Nephron progenitor cell (in vitro differentiated cells): ENCODE measurements at regions not wholly inside any gene's neighbourhood (a gene's known extent, or its start where the extent isn't known, plus 50 kb on each side); places are given as distances from the start of the nearest gene placed in this dataset.
A peak's percentile ranks its signal among the peaks of the same experiment; 100 is the strongest.

Source experiments
- DNase-seq: peaks from one replicate; pipeline ENCODE4 v3.0.0; 2021
- H3K27ac Mint-ChIP-seq: 2 replicates; pipeline ENCODE4 v1.8.0; 2021; ENCODE audit warnings: mild to moderate bottlenecking, moderate library complexity, mixed read lengths
- H3K27me3 Mint-ChIP-seq: 2 replicates; pipeline ENCODE4 v1.8.0; 2021; ENCODE audit warnings: mild to moderate bottlenecking, low read depth, mixed read lengths; ENCODE audit not compliant: poor library complexity
- H3K36me3 Mint-ChIP-seq: 2 replicates; pipeline ENCODE4 v1.8.0; 2021; ENCODE audit warnings: low read depth, mixed read lengths
- H3K4me1 Mint-ChIP-seq: 2 replicates; pipeline ENCODE4 v1.8.0; 2021; ENCODE audit warnings: mixed read lengths
- H3K4me3 Mint-ChIP-seq: 2 replicates; pipeline ENCODE4 v1.8.0; 2021; ENCODE audit warnings: mild to moderate bottlenecking, moderate library complexity, mixed read lengths
- H3K9me3 Mint-ChIP-seq: 2 replicates; pipeline ENCODE4 v1.8.0; 2021; ENCODE audit warnings: mild to moderate bottlenecking, moderate library complexity, mixed read lengths
- TF ChIP-seq, protein P1 (sequence below): fragments of 200-600 bp; sonication (generic); IDR thresholded peaks from 2 replicates; pipeline ENCODE4 v1.5.0; 2021; ENCODE audit warnings: antibody characterized with exemption

GRCh38 chr12:130263996-130264395, 73.7 kb upstream of the PIWIL1 start:
- DNase-seq = no peak
- no peak overlapping the region for H3K4me3 Mint-ChIP-seq
- H3K27ac Mint-ChIP-seq = no peak overlapping the region
- H3K4me1 Mint-ChIP-seq = no peaks in the 10 kb centered on the region
- TF ChIP-seq, protein P1, sequence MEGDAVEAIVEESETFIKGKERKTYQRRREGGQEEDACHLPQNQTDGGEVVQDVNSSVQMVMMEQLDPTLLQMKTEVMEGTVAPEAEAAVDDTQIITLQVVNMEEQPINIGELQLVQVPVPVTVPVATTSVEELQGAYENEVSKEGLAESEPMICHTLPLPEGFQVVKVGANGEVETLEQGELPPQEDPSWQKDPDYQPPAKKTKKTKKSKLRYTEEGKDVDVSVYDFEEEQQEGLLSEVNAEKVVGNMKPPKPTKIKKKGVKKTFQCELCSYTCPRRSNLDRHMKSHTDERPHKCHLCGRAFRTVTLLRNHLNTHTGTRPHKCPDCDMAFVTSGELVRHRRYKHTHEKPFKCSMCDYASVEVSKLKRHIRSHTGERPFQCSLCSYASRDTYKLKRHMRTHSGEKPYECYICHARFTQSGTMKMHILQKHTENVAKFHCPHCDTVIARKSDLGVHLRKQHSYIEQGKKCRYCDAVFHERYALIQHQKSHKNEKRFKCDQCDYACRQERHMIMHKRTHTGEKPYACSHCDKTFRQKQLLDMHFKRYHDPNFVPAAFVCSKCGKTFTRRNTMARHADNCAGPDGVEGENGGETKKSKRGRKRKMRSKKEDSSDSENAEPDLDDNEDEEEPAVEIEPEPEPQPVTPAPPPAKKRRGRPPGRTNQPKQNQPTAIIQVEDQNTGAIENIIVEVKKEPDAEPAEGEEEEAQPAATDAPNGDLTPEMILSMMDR = no peak
- no peaks in the 10 kb centered on the region for H3K9me3 Mint-ChIP-seq
- no peaks in the 10 kb centered on the region for H3K36me3 Mint-ChIP-seq
- peaks cover 36% of the 10 kb centered on the region for H3K27me3 Mint-ChIP-seq

GRCh38 chr12:130266751-130267150, 70.9 kb upstream of the PIWIL1 start:
- Mint-ChIP-seq H3K4me1 (no peaks in the 10 kb centered on the region), H3K4me3 (no peak overlapping the region), H3K9me3 (no peaks in the 10 kb centered on the region), H3K27ac (no peak overlapping the region), H3K27me3 (peaks cover 23% of the 10 kb centered on the region), H3K36me3 (no peaks in the 10 kb centered on the region)
- DNase-seq = peak; percentile 35
- TF ChIP-seq, protein P1 = peak; percentile 24

DNA sequence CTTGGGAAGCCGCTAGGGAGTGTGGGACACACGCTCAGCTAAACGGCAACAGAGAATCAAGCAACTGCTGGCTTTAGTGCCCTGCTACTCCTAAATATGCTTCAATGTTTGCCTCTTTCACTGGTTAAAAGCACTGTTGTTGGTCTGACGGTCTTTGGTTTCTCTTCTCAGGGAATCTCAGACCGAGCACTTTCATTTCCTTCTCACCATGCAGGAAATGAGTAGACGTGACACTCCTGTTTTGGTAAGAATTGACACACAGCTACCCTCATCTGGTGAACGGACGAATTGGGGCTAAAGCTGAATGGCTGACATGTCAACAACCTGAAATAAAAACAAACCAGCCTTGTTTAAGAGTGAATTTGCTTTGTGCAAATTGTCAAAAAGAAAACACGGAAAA, 57.5 kb upstream of the PIWIL1 start:
- Mint-ChIP-seq H3K36me3 (peaks cover 9% of the 10 kb centered on the region), H3K27me3 (peaks cover 7% of the 10 kb centered on the region), H3K4me1 (peaks cover 5% of the 10 kb centered on the region), H3K9me3 (peaks cover 39% of the 10 kb centered on the region), H3K27ac (no peak overlapping the region), H3K4me3 (no peak overlapping the region)
- DNase-seq = no peak
- TF ChIP-seq, protein P1 = no peak

- H3K27ac Mint-ChIP-seq = no peak overlapping the region
- H3K4me3 Mint-ChIP-seq = no peak overlapping the region
- H3K27me3 Mint-ChIP-seq = peaks cover 7% of the 10 kb centered on the region
- H3K36me3 Mint-ChIP-seq = peaks cover 9% of the 10 kb centered on the region
- TF ChIP-seq, protein P1 = no peak
- peaks cover 5% of the 10 kb centered on the region for H3K4me1 Mint-ChIP-seq
- H3K9me3 Mint-ChIP-seq = peaks cover 39% of the 10 kb centered on the region
- DNase-seq = no peak
Observed at GRCh38 chr12:130280742-130281141, 56.9 kb upstream of the PIWIL1 start.

DNA sequence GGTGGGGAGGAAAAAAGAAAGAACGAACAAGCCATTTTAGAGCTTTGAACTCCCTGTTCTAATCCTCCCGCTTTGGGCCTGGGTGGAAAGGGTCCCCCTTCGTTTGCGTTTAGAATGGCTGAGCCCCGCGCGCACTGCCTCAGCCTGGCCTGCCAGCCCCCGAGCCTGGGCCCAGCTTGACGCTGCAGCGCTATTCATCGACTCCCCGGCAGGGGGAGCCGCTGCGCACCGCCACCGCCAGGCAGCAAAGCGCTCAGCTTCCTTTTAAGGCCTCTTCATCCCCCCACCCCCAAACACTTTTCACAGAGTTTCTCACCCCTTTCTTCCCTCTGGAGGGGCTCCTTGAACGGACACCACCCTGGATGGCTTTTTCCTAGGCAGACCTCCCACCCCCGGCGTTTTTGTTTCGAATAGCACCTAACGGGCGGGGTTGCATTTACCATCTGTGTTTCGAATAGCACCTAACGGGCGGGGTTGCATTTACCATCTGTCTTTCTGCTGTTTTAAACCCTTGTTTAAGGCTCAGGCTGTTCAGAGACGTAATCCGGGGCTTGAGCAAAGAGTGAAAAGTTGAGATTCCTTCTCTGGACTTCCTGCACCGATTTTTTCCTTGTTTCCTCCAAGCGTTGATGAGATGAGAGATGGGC, 56.4 kb upstream of the PIWIL1 start:
- peaks cover 43% of the 10 kb centered on the region for H3K9me3 Mint-ChIP-seq
- TF ChIP-seq, protein P1 = peak; percentile 76
- peaks cover 9% of the 10 kb centered on the region for H3K36me3 Mint-ChIP-seq
- H3K27ac Mint-ChIP-seq = no peak overlapping the region
- no peak overlapping the region for H3K4me3 Mint-ChIP-seq
- DNase-seq = peak; percentile 75
- H3K27me3 Mint-ChIP-seq = peaks cover 11% of the 10 kb centered on the region
- peaks cover 10% of the 10 kb centered on the region for H3K4me1 Mint-ChIP-seq

- Mint-ChIP-seq H3K36me3 (peaks cover 9% of the 10 kb centered on the region), H3K27ac (no peak overlapping the region), H3K4me3 (no peak overlapping the region), H3K27me3 (peaks cover 14% of the 10 kb centered on the region), H3K9me3 (peaks cover 55% of the 10 kb centered on the region), H3K4me1 (peaks cover 19% of the 10 kb centered on the region)
- TF ChIP-seq, protein P1 = peak; percentile 53
- peak; percentile 46 for DNase-seq
Observed at GRCh38 chr12:130286041-130286440, 51.6 kb upstream of the PIWIL1 start.
